MM.1S (cell line): ENCODE measurements at regions not wholly inside any gene's neighbourhood (a gene's known extent, or its start where the extent isn't known, plus 50 kb on each side); places are given as distances from the start of the nearest gene placed in this dataset.

Experiments used
- DNase-seq: peaks from one replicate; pipeline ENCODE4 v3.0.0-alpha.2; 2015
- H2AFZ ChIP-seq: fragments of 300-600 bp; sonication (generic); 2 replicates; pipeline ENCODE4 v1.6.0; 2016; ENCODE audit warnings: antibody characterized with exemption, low read length
- H3F3A ChIP-seq: fragments of 300-600 bp; sonication (generic); 2 replicates; pipeline ENCODE4 v1.6.1; 2016; ENCODE audit warnings: mild to moderate bottlenecking, antibody characterized with exemption, low read length, moderate library complexity, mixed read lengths; ENCODE audit not compliant: insufficient read depth
- H3K27ac ChIP-seq: fragments of 300-600 bp; sonication (generic); 2 replicates; pipeline ENCODE4 v1.5.1; 2016; ENCODE audit warnings: mild to moderate bottlenecking, low read length
- H3K27me3 ChIP-seq: fragments of 300-600 bp; sonication (generic); replicated peaks from 2 replicates; pipeline ENCODE4 v1.6.0; 2016; ENCODE audit warnings: low read length; ENCODE audit not compliant: insufficient read depth
- H3K36me3 ChIP-seq: fragments of 300-600 bp; sonication (generic); replicated peaks from 2 replicates; pipeline ENCODE4 v1.6.1; 2016; ENCODE audit warnings: mild to moderate bottlenecking, low read length, mixed read lengths; ENCODE audit not compliant: insufficient read depth
- H3K4me1 ChIP-seq: fragments of 300-600 bp; sonication (generic); 2 replicates; pipeline ENCODE4 v1.6.1; 2016; ENCODE audit warnings: low read length, mixed read lengths
- H3K4me2 ChIP-seq: fragments of 300-600 bp; sonication (generic); 2 replicates; pipeline ENCODE4 v1.6.0; 2016; ENCODE audit warnings: low read depth, low read length
- H3K4me3 ChIP-seq: fragments of 300-600 bp; sonication (generic); 2 replicates; pipeline ENCODE4 v1.5.1; 2016; ENCODE audit warnings: low read length, mixed read lengths
- H3K79me2 ChIP-seq: fragments of 300-600 bp; sonication (generic); 2 replicates; pipeline ENCODE4 v1.6.1; 2016; ENCODE audit warnings: mixed run types, low read length, mixed read lengths
- H3K9ac ChIP-seq: fragments of 300-600 bp; sonication (generic); 2 replicates; pipeline ENCODE4 v1.6.1; 2016; ENCODE audit warnings: low read length, mixed read lengths
- H3K9me2 ChIP-seq: fragments of 300-600 bp; sonication (generic); replicated peaks from 2 replicates; pipeline ENCODE4 v1.6.1; 2016; ENCODE audit warnings: mild to moderate bottlenecking, low read length, mixed read lengths; ENCODE audit not compliant: insufficient read depth
- H3K9me3 ChIP-seq: fragments of 300-600 bp; sonication (generic); replicated peaks from 2 replicates; pipeline ENCODE4 v1.6.1; 2016; ENCODE audit warnings: mild to moderate bottlenecking, low read length, mixed read lengths; ENCODE audit not compliant: insufficient read depth
- H4K20me1 ChIP-seq: fragments of 300-600 bp; sonication (generic); 2 replicates; pipeline ENCODE4 v1.6.1; 2016; ENCODE audit warnings: mild to moderate bottlenecking, low read length, moderate library complexity, mixed read lengths; ENCODE audit not compliant: insufficient read depth
- CTCF ChIP-seq: fragments of 300-600 bp; sonication (generic); IDR thresholded peaks from 2 replicates; pipeline ENCODE4 v1.5.1; 2016; ENCODE audit warnings: antibody characterized with exemption, low read length, mixed read lengths
- EZH2 ChIP-seq: fragments of 300-600 bp; sonication (generic); optimal IDR thresholded peaks from 2 replicates; pipeline ENCODE3; 2017; ENCODE audit warnings: low read depth, mild to moderate bottlenecking, antibody characterized with exemption, low read length, mixed read lengths
- EZH2phosphoT487 ChIP-seq: fragments of 300-600 bp; sonication (generic); IDR thresholded peaks from 2 replicates; pipeline ENCODE4 v1.6.1; 2018; ENCODE audit warnings: antibody characterized with exemption, low read length

- Histone ChIP-seq H3F3A (no peaks in the 10 kb centered on the region), H3K27me3 (no peaks in the 10 kb centered on the region), H4K20me1 (no peaks in the 10 kb centered on the region), H3K27ac (no peak overlapping the region), H3K4me1 (no peaks in the 10 kb centered on the region), H3K9ac (no peak overlapping the region), H3K9me2 (no peaks in the 10 kb centered on the region), H3K4me3 (no peak overlapping the region), H3K79me2 (no peaks in the 10 kb centered on the region), H3K4me2 (no peak overlapping the region), H3K9me3 (no peaks in the 10 kb centered on the region), H3K36me3 (no peaks in the 10 kb centered on the region), H2AFZ (no peak overlapping the region)
- no peak for DNase-seq
- TF ChIP-seq EZH2phosphoT487, result no peak
- TF ChIP-seq EZH2, result no peak
- TF ChIP-seq CTCF, result no peak
These were observed 399.6 kb upstream of the IRX1 start for GRCh38 chr5:3195994-3196393.

GRCh38 chr5:3194684-3195083, 400.9 kb upstream of the IRX1 start:
- H3K36me3 ChIP-seq, result no peaks in the 10 kb centered on the region
- no peak for TF ChIP-seq EZH2
- H3K27ac ChIP-seq, result no peak overlapping the region
- H2AFZ ChIP-seq, result no peak overlapping the region
- no peaks in the 10 kb centered on the region for H3K27me3 ChIP-seq
- H3K79me2 ChIP-seq, result no peaks in the 10 kb centered on the region
- no peak overlapping the region for H3K9ac ChIP-seq
- H3F3A ChIP-seq, result no peaks in the 10 kb centered on the region
- no peaks in the 10 kb centered on the region for H3K9me2 ChIP-seq
- H3K4me3 ChIP-seq, result no peak overlapping the region
- H3K9me3 ChIP-seq, result no peaks in the 10 kb centered on the region
- H3K4me1 ChIP-seq, result no peaks in the 10 kb centered on the region
- no peak for DNase-seq
- no peak overlapping the region for H3K4me2 ChIP-seq
- H4K20me1 ChIP-seq, result no peaks in the 10 kb centered on the region

- TF ChIP-seq EZH2phosphoT487 (no peak), CTCF (no peak), EZH2 (no peak)
- Histone ChIP-seq H4K20me1 (no peaks in the 10 kb centered on the region), H3F3A (no peaks in the 10 kb centered on the region), H3K9me3 (no peaks in the 10 kb centered on the region), H3K27me3 (no peaks in the 10 kb centered on the region), H3K4me3 (no peak overlapping the region), H3K4me2 (no peak overlapping the region), H3K79me2 (no peaks in the 10 kb centered on the region), H3K9me2 (no peaks in the 10 kb centered on the region), H3K27ac (no peak overlapping the region), H3K9ac (no peak overlapping the region), H2AFZ (no peak overlapping the region), H3K36me3 (no peaks in the 10 kb centered on the region), H3K4me1 (no peaks in the 10 kb centered on the region)
- no peak for DNase-seq
These were observed 401.4 kb upstream of the IRX1 start for GRCh38 chr5:3194271-3194670.

- DNase-seq, result no peak
- no peaks in the 10 kb centered on the region for H3K4me1 ChIP-seq
- no peaks in the 10 kb centered on the region for H3K27me3 ChIP-seq
- H3K9me3 ChIP-seq, result no peaks in the 10 kb centered on the region
- no peaks in the 10 kb centered on the region for H3K36me3 ChIP-seq
- H2AFZ ChIP-seq, result no peak overlapping the region
- H3K4me3 ChIP-seq, result no peak overlapping the region
- no peak overlapping the region for H3K9ac ChIP-seq
- no peaks in the 10 kb centered on the region for H3K9me2 ChIP-seq
- no peaks in the 10 kb centered on the region for H3K79me2 ChIP-seq
- no peaks in the 10 kb centered on the region for H4K20me1 ChIP-seq
- no peak overlapping the region for H3K4me2 ChIP-seq
- H3F3A ChIP-seq, result no peaks in the 10 kb centered on the region
- TF ChIP-seq EZH2 (no peak), EZH2phosphoT487 (no peak), CTCF (no peak)
- no peak overlapping the region for H3K27ac ChIP-seq
These were observed 404.0 kb upstream of the IRX1 start for GRCh38 chr5:3191585-3191984.
